Duodenal mucosa (tissue), 2 donors: ENCODE measurements at regions not wholly inside any gene's neighbourhood (a gene's known extent, or its start where the extent isn't known, plus 50 kb on each side); places are given as distances from the start of the nearest gene placed in this dataset.

Source experiments
- H3K27ac ChIP-seq: one replicate; pipeline ENCODE4 v1.7.0; 2013; ENCODE audit warnings: low read depth, low read length
- H3K27me3 ChIP-seq, 2 donors: one replicate each; pipeline ENCODE4 v1.7.0; 2013; ENCODE audit warnings: low read length in 2 of 2, control low read depth in 1 of 2; ENCODE audit not compliant: insufficient read depth in 2 of 2, control insufficient read depth in 1 of 2
- H3K36me3 ChIP-seq, 2 donors: one replicate each; pipeline ENCODE4 v1.7.0; 2013; ENCODE audit warnings: low read length in 2 of 2, control low read depth in 1 of 2; ENCODE audit not compliant: insufficient read depth in 2 of 2, control insufficient read depth in 1 of 2
- H3K4me1 ChIP-seq, 2 donors: one replicate each; pipeline ENCODE4 v1.7.0; 2013; ENCODE audit warnings: low read length in 2 of 2, control low read depth in 1 of 2; ENCODE audit not compliant: insufficient read depth in 2 of 2, control insufficient read depth in 1 of 2
- H3K4me3 ChIP-seq, 2 donors: one replicate each; pipeline ENCODE4 v1.7.0; 2013; ENCODE audit warnings: low read length in 2 of 2, low read depth in 1 of 2
- H3K9ac ChIP-seq, 2 donors: one replicate each; pipeline ENCODE4 v1.7.0; 2013; ENCODE audit warnings: low read length in 2 of 2, low read depth in 1 of 2
- H3K9me3 ChIP-seq, 2 donors: one replicate each; pipeline ENCODE4 v1.7.0; 2013; ENCODE audit warnings: low read length in 2 of 2, control low read depth in 1 of 2; ENCODE audit not compliant: control insufficient read depth in 1 of 2

GRCh38 chr3:8279476-8279875, 222.1 kb upstream of the LMCD1 start:
- Histone ChIP-seq H3K4me1 (no peaks in the 10 kb centered on the region), H3K9ac (no peak overlapping the region), H3K9me3 (no peaks in the 10 kb centered on the region), H3K36me3 (no peaks in the 10 kb centered on the region), H3K27me3 (no peaks in the 10 kb centered on the region), H3K4me3 (no peak overlapping the region), H3K27ac (no peak overlapping the region)

GRCh38 chr3:8279886-8280550, 221.6 kb upstream of the LMCD1 start:
- no peak overlapping the region for H3K9ac ChIP-seq
- no peaks in the 10 kb centered on the region for H3K9me3 ChIP-seq
- no peaks in the 10 kb centered on the region for H3K27me3 ChIP-seq
- H3K36me3 ChIP-seq = no peaks in the 10 kb centered on the region
- H3K4me1 ChIP-seq = no peaks in the 10 kb centered on the region
- H3K4me3 ChIP-seq = no peak overlapping the region
- H3K27ac ChIP-seq = no peak overlapping the region

GRCh38 chr3:8282541-8283165, 219.0 kb upstream of the LMCD1 start:
- H3K9me3 ChIP-seq = no peaks in the 10 kb centered on the region
- no peaks in the 10 kb centered on the region for H3K27me3 ChIP-seq
- no peak overlapping the region for H3K4me3 ChIP-seq
- H3K9ac ChIP-seq = no peak overlapping the region
- H3K27ac ChIP-seq = no peak overlapping the region
- no peaks in the 10 kb centered on the region for H3K4me1 ChIP-seq
- H3K36me3 ChIP-seq = no peaks in the 10 kb centered on the region

- Histone ChIP-seq H3K9me3 (no peaks in the 10 kb centered on the region), H3K4me3 (no peak overlapping the region), H3K4me1 (no peaks in the 10 kb centered on the region), H3K27ac (no peak overlapping the region), H3K36me3 (no peaks in the 10 kb centered on the region), H3K9ac (no peak overlapping the region), H3K27me3 (no peaks in the 10 kb centered on the region)
These were observed 218.4 kb upstream of the LMCD1 start for GRCh38 chr3:8283193-8283592.

- Histone ChIP-seq H3K4me3 (no peak overlapping the region), H3K27me3 (no peaks in the 10 kb centered on the region), H3K4me1 (no peaks in the 10 kb centered on the region), H3K9me3 (no peaks in the 10 kb centered on the region), H3K9ac (no peak overlapping the region), H3K27ac (no peak overlapping the region), H3K36me3 (no peaks in the 10 kb centered on the region)
These were observed 215.5 kb upstream of the LMCD1 start for GRCh38 chr3:8286086-8286485.

- Histone ChIP-seq H3K9ac (no peak overlapping the region), H3K9me3 (no peaks in the 10 kb centered on the region), H3K27ac (no peak overlapping the region), H3K4me3 (no peak overlapping the region), H3K4me1 (no peaks in the 10 kb centered on the region), H3K27me3 (no peaks in the 10 kb centered on the region), H3K36me3 (no peaks in the 10 kb centered on the region)
These were observed 214.9 kb upstream of the LMCD1 start for GRCh38 chr3:8286749-8287148.

- no peak overlapping the region for H3K4me3 ChIP-seq
- no peaks in the 10 kb centered on the region for H3K4me1 ChIP-seq
- H3K36me3 ChIP-seq = no peaks in the 10 kb centered on the region
- no peaks in the 10 kb centered on the region for H3K27me3 ChIP-seq
- no peaks in the 10 kb centered on the region for H3K9me3 ChIP-seq
- no peak overlapping the region for H3K27ac ChIP-seq
- no peak overlapping the region for H3K9ac ChIP-seq
These were observed 211.0 kb upstream of the LMCD1 start for GRCh38 chr3:8290611-8291010.

GRCh38 chr3:8296461-8296860, 205.2 kb upstream of the LMCD1 start:
- Histone ChIP-seq H3K4me1 (no peaks in the 10 kb centered on the region), H3K36me3 (no peaks in the 10 kb centered on the region), H3K27me3 (no peaks in the 10 kb centered on the region), H3K4me3 (no peak overlapping the region), H3K27ac (no peak overlapping the region), H3K9ac (no peak overlapping the region), H3K9me3 (no peaks in the 10 kb centered on the region)

GRCh38 chr3:8298021-8298954, 203.3 kb upstream of the LMCD1 start:
- Histone ChIP-seq H3K9ac (no peak overlapping the region), H3K27ac (no peak overlapping the region), H3K36me3 (no peaks in the 10 kb centered on the region)

More at GRCh38 chr3:8298021-8298954, 203.3 kb upstream of the LMCD1 start:
- H3K27me3 ChIP-seq = no peaks in the 10 kb centered on the region
- no peaks in the 10 kb centered on the region for H3K9me3 ChIP-seq
- H3K4me1 ChIP-seq = no peaks in the 10 kb centered on the region
- H3K4me3 ChIP-seq = no peak overlapping the region
